ENCODE measurements at regions not wholly inside any gene's neighbourhood (a gene's known extent, or its start where the extent isn't known, plus 50 kb on each side); places are given as distances from the start of the nearest gene placed in this dataset.

DNA sequence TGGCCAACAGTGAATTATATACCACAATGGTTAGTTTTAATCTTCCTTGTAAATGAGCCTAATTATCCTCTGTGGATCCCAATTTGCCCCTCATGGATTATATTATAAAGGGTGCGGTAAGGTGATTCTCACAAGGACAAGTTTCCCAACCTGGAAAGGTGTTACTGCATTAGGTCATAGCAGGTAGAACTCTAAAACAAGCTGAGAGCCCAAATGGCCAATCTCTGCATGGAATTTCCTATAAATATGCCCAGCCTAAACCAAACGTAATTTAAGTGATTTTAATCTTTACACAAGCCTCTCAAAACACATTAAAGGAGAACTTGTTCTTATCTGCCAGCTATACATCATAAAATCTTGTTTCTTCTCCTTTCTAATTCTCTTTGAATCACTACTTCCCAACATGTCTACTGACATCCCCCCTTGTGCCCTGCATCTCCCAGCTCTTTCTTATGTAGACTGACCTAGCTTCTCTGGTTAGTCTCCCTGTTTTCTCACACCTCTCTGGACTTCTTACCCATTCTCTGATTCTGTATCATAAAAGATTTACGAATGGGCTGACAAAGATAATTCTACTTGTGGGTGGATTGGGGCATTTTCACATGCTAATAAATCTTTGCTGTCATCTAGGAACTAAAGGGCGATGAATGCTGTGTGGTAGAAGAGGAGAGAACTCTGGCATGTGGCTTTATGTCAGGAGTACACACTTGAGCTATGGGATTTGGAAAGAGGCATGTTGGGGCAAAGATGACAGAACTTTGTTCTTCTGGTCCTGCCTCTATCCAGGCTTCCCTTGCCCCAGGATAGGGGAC, 94.3 kb upstream of the PGRMC2 start:
- DNase-seq, result no peak

- no peak for DNase-seq
Measured at GRCh38 chr4:128380306-128380705, 92.7 kb upstream of the PGRMC2 start.

- DNase-seq, result no peak
Measured at GRCh38 chr4:128379860-128380259, 92.2 kb upstream of the PGRMC2 start.

DNA sequence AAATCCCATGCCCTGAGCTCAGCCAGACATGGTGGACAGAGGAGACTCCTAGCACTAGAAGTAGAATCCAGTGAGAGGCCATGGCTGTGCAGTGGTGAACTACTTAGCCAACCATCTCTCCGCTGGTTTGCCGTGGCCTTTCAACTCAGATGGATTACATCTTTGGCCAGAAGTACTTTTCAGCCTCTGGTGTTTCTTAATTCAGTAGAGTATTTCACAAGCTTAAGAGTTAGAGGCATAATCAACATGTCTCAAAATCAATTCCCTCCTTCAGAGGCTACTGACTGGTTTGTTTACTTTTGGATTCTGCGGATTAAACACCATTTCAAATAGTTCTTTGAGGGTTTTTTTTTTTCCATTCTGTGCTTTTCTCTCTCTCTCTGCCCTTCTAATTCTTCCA, 91.1 kb upstream of the PGRMC2 start:
- no peak for DNase-seq

DNA sequence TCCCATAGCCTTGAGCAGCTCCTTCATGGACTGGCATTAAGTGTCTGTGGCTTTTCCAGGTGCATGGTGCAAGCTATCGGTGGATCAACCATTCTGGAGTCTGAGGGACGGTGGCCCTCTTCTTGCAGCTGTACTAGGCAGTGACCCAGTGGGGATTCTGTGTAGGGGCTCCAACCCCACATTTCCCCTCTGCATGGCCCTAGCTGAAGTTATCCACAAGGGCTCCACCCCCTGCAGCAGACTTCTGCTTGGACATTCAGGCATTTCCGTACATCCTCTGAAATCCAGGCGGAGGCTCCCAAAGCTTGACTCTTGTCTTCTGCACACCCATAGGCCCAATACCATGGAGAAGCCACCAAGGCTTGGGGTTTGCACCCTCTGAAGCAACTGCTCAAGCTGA, 89.3 kb upstream of the PGRMC2 start:
- DNase-seq, result no peak

DNA sequence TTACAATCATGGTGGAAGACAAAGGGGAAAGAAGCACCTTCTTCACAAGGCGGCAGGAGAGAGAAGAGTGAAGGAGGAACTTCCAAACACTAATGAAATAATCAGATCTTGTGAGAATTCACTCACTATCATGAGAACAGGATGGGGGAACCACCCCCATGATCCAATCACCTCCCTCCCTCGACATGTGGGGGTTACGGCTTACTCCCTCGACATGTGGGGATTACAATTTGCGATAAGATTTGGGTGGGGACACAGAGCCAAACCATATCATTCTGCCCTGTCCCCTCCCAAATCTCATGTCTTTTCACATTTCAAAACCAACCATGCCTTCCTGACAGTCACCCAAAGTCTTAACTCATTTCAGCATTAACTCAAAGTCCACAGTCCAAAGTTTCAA, 88.7 kb upstream of the PGRMC2 start:
- DNase-seq, result no peak

GRCh38 chr4:128373628-128374027, 86.0 kb upstream of the PGRMC2 start:
- no peak for DNase-seq

DNA sequence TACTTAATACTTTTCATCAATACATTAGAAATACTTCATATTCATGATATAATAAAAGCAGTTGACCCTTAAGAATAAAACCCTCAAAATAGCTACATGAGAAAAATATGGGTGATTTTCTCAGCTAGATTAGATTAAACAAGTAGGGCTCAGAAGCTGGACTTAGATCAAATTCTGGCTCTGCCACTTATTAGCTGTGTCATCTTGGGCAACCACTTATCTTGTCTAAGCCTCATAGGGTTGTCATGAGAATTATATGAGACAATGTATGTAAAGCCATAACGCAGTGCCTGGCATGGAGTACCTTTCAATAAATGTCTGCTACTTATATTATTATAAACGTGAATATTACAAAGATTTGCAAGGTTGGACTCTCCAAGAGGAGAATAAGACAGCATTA, 84.3 kb upstream of the PGRMC2 start:
- DNase-seq, result no peak

GRCh38 chr4:128371001-128371777, 83.6 kb upstream of the PGRMC2 start:
- no peak for DNase-seq

DNA sequence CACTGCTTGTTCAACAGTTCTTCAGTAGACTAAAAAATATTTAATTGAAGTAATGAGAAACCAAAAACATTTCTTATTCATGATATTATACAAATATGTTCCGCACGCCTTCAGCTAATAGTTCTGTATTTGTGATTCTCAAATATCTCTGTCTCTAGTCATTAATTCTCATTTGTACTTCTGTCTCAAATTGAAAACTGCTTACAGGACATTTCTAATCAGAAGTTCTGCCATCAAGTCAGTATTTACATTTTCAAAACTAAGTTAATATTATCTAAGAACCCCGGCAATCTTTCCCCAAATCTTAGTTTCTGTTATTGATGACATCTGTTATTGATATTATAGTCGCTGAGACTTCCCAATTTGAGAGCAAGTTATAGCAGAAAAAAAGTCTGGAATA, 78.6 kb upstream of the PGRMC2 start:
- no peak for DNase-seq

DNA sequence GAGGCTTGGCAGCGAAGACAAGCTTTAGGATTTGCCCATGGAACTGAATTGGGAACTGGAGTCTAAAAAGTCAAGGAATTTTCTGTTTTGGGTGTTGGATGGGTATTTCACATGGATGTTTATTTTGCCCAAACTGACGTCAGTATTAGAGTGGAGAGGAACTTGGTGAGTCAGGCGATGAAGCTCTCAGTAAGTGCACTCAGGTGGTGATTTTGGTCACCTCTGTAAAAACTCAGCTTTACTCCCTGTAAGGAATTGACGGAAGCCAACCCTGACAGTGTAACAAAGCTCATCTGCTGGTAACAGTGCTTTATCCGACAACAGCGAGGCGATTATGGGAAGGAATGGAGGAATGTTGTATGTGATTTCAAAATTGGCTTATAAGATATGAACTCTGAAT, 77.0 kb upstream of the PGRMC2 start:
- DNase-seq, result no peak

DNA sequence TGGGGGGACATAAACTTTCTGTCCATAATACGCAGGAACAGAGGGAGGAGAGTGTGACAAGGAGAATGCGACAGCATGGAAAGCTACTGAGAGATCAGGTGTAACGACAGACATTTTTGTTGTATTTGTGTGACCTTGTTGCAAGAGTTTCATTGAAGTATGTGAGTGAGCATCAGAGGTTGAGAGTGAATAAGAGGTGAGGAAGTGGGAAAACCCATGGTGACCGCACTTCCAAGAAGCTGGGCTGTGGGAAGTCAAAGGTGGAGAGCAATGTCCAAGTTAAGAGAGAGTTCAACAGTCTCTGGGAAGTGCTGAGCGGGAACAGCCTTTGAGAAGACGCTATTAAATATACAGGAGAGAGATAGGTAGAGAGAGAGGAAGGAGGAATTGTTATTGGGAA, 76.4 kb upstream of the PGRMC2 start:
- no peak for DNase-seq

DNA sequence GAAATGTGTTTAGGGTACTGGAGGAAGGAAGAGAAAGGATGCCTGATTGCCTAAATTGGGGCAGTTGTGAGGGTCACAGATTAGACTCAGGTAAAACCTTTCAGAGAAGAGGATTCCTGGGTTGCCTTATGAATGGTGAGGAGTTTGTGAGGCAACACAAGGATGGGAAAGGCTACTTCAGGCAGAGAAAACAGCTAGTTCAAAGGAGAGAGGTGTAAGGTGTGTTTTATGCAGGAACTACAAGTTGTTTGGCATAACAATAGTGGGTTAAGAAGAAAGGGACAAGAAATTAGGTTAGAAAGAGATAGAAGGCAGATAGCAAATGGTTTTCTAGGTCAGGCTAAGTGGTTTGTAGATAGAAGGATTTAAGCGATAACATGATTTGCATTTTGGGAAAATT, 75.1 kb upstream of the PGRMC2 start:
- no peak for DNase-seq

DNA sequence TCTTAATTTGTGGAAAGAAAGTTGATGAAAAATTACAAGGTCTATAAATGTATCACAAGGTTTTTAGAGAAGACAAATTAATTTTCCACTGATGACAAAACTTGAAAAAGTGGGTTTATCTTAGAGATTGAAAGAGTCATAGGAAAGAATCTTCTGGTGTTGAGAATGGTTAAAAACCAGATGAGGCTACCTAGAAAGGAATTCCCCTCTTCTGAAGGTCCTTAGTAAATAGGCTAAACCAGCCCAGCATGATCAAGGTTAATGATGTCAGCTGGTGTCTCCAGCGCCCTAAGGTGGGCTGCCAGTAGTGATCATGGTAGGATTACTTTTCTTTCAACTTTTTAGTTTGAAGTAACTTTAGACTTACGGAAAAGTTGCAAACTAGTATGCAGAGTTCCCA, 71.8 kb upstream of the PGRMC2 start:
- DNase-seq, result no peak

DNA sequence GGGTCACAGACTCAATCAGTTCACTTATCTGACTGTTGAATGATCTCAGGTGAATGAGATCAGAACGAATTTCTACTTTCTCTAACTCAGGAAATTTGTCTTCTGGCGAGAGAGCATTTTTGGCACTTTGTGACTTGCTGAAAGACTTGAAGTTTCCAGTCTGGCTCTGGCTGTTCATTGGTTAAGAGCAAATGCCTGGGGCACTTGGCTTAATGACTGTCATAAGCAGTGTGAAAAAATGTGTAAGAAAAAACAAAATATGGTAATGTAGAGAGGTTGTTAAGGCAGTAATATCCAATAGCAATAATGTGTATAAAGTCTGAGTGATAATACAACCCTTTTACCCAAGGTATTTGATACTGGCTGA, 71.3 kb upstream of the PGRMC2 start:
- DNase-seq, result no peak

- DNase-seq, result no peak
Measured at GRCh38 chr4:128358231-128358912, 70.8 kb upstream of the PGRMC2 start.

DNA sequence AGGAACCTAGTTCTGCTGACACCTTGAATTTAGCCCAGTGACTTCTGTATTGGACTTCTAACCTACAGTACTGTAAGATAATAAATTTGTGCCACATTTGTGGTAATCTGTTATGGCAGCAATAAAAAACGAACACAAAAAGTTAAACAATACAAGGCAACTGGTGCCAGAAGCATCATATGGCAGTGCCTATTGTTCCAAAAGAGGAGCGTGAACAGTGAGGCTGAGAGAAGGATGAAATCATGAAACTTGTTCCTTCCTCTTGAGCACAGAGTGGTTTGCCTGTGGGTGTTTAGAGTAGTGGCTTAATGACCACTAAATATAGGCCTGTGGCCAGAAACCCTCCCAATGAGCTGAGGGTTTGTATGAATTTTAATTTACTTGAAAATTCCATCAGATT, 69.7 kb upstream of the PGRMC2 start:
- no peak for DNase-seq

DNA sequence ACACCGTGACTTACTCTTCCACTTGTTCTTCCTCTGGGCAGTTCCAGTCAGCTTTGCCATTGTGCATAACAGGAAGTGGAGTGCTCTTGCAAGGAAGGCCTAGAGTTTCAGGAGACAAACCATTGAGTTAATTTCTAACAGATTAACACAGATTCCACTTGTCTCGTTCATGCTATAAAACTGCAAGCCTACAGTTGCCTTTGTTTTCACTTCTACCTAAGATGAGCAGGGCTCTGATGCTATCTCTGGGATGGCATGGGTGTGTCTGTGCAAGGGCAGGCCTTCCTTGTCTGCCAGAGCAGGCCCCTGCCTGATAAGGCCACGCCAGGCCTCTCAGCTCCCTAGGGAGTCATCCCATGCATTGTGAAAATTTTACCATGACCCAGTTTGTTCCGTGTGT, 67.7 kb upstream of the PGRMC2 start:
- no peak for DNase-seq

DNA sequence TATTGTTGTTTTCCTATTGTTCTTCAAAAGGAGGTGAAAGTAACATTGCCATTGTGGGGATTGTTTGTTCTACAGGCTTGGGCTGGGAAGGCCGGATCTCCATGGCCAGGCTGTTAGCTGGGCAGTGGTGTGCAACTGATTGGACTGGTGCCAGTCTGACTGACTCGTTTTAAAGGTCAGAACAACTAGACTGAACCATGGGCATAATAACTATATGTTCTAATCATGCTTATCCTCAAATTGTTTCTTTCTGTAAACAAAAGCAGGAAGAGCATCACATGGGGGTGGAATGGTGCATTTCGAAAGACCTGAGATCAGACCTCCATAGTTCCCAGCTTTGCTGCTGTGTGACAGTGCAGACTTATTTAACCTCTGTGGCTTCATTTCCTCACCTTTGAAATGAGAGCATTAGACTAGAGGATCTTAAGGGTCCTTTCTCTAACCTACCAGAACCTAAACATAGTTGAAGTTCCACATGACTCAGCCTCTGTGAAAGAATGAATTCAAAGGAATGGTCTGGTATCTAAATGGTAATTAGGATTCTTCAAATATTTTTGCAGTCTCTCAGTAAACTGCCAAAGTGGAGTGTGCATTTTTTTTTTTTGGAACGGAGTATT, 66.7 kb upstream of the PGRMC2 start:
- no peak for DNase-seq

DNA sequence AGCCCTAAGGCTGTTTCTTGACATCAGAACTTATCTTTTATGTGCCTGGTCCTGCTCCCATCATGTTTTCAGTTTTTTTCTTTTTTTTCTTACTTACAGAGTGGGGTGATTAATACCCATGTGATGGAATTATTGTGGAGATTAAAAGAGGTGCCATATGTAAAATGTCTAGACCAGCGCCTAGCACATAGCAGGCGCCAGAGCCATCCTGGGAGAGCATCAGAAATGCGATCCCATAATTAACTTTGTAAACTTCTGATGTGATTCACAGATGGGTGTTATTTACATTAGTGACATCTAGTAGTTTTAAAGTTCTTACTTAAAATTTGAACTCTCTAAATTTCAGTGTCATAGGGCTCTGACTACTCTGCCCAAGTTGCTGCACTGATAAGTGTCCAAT, 66.2 kb upstream of the PGRMC2 start:
- DNase-seq, result no peak

DNA sequence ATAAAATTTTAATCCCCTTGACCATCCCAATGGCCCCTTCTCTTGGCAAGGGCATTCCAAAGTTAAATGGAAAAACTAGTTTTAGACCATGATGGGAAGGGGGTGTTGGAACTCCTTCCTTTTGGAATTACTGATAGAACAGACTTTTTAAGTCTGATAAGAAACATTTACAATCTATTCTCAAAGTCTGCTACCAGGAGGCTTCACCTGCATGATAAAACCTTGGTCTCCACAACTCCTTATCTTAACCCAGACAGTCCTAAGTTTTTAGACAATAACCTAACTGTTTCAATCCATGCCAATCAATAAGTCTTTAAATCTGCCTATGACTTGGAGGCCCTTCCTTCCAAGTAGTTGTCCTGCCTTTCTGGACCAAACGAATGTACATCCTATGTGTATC, 63.9 kb upstream of the PGRMC2 start:
- no peak for DNase-seq

GRCh38 chr4:128350449-128351045, 62.9 kb upstream of the PGRMC2 start:
- no peak for DNase-seq

DNA sequence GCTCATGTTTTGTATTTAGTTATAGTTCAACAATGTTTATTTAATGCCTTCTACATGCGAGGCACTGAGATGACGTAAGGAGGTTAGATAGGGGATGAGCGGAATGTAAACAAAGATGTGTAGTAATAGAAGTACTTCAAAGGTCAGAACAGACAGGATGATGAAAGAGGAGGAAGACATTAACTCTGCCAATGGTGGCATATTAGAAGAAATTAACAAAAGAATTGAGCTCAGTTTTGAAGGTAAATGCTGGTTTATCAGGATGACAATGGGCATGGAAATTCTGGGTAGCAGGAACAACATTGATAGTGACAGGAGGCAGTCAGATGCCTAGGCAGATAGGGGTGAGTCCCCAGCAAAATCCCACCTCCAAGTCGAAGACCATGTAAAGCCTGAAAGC, 62.3 kb upstream of the PGRMC2 start:
- DNase-seq, result no peak
